ENCODE measurements at regions not wholly inside any gene's neighbourhood (a gene's known extent, or its start where the extent isn't known, plus 50 kb on each side); places are given as distances from the start of the nearest gene placed in this dataset.

DNA sequence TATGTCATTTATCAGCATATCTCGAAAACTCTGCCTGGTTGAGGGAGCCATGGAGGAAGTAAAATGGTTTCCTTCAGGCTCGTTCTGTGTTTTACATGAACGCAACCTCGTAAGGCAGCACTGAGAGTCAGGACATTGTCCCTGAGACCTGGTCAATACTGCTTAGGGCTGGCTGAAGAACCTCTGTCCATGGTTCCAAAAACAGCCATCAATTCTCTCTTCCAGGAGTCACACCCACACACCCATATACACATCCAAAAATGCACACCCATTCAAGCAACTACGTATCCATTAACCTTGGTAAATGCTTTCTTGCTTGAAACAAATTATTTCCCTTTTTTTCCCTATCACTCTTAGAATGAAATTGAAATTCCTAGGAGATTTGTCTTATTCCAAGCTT, 91.0 kb upstream of the CHL1 start:
- TF ChIP-seq, protein P1, sequence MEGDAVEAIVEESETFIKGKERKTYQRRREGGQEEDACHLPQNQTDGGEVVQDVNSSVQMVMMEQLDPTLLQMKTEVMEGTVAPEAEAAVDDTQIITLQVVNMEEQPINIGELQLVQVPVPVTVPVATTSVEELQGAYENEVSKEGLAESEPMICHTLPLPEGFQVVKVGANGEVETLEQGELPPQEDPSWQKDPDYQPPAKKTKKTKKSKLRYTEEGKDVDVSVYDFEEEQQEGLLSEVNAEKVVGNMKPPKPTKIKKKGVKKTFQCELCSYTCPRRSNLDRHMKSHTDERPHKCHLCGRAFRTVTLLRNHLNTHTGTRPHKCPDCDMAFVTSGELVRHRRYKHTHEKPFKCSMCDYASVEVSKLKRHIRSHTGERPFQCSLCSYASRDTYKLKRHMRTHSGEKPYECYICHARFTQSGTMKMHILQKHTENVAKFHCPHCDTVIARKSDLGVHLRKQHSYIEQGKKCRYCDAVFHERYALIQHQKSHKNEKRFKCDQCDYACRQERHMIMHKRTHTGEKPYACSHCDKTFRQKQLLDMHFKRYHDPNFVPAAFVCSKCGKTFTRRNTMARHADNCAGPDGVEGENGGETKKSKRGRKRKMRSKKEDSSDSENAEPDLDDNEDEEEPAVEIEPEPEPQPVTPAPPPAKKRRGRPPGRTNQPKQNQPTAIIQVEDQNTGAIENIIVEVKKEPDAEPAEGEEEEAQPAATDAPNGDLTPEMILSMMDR (conservative IDR thresholded peaks at IDR 0.05 in 1 of 2, IDR thresholded peaks at IDR 0.05 in 1 of 2; ENCODE audit: extremely low read depth in 1 of 2, insufficient read depth in 1 of 2, low read depth in 1 of 2, low read length in 2 of 2): no peak
- no peak for TF ChIP-seq EZH2 (IDR thresholded peaks at IDR 0.05; ENCODE audit: borderline replicate concordance, low read length)
